ENCODE measurements at regions not wholly inside any gene's neighbourhood (a gene's known extent, or its start where the extent isn't known, plus 50 kb on each side); places are given as distances from the start of the nearest gene placed in this dataset.

DNA sequence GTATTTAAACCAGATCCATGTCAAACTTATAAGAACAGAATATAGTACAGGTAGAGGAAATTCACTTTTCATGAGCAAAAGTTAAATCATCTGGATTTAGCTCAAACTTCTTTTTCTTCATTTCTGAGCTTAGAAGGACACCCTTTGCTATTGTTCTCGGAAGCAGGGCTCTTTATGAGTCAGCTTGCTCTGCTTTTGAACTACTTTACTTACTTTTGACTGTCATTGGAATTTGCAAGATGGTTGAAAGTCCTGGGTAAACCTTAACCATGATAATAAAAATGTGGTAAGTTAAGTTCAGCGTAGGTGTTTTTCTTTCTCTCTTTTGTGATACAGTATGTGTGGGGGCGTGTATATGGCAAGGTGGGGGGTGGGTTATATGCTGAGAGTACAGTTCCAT is 312.7 kb upstream of the DPH6 start:
- no peaks in the 10 kb centered on the region for H3K9me3 ChIP-seq (ENCODE audit: severe bottlenecking)
- no peak for DNase-seq

GRCh38 chr15:35863655-35864054 is 317.7 kb upstream of the DPH6 start:
- no peak overlapping the region for H3K27ac ChIP-seq
- H3K4me3 ChIP-seq (ENCODE audit: low read depth, low read length) = no peak overlapping the region
- no peak for TF ChIP-seq CTCF (IDR thresholded peaks at IDR 0.05; ENCODE audit: low read depth, low read length)
- no peak for DNase-seq
- H3K36me3 ChIP-seq = no peaks in the 10 kb centered on the region
- no peaks in the 10 kb centered on the region for H3K9me3 ChIP-seq (ENCODE audit: severe bottlenecking)
- no peaks in the 10 kb centered on the region for H3K27me3 ChIP-seq (ENCODE audit: insufficient read depth, low read depth, severe bottlenecking)

More for the DNA sequence above, 312.7 kb upstream of the DPH6 start:
- no peak overlapping the region for H3K27ac ChIP-seq
- TF ChIP-seq CTCF (IDR thresholded peaks at IDR 0.05; ENCODE audit: low read depth, low read length) = no peak
- H3K4me3 ChIP-seq (ENCODE audit: low read depth, low read length) = no peak overlapping the region
- no peaks in the 10 kb centered on the region for H3K36me3 ChIP-seq
- H3K27me3 ChIP-seq (ENCODE audit: insufficient read depth, low read depth, severe bottlenecking) = no peaks in the 10 kb centered on the region

DNA sequence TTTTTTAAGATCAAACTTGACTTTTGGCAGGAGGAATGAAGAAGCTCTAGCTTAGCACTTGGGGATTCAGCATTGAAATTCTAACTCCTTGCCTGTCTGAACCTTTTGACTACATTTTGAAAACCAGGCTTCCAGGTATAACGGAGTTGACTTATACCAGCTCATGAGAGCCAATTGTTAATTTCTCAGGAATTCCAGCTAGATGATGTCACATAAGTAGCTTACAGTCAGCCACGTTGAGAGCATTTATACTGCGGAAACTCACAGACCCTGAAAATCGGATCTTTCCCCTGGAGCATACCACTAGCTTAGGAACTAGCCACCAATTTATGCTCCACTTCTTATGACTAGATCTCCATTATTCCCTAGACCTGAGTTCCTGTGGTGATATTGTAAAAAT is 321.4 kb upstream of the DPH6 start:
- no peaks in the 10 kb centered on the region for H3K9me3 ChIP-seq (ENCODE audit: severe bottlenecking)
- H3K36me3 ChIP-seq = no peaks in the 10 kb centered on the region
- no peak overlapping the region for H3K4me3 ChIP-seq (ENCODE audit: low read depth, low read length)
- TF ChIP-seq CTCF (IDR thresholded peaks at IDR 0.05; ENCODE audit: low read depth, low read length) = no peak
- H3K27me3 ChIP-seq (ENCODE audit: insufficient read depth, low read depth, severe bottlenecking) = no peaks in the 10 kb centered on the region
- peak; percentile 11 for DNase-seq
- H3K27ac ChIP-seq = no peak overlapping the region

DNA sequence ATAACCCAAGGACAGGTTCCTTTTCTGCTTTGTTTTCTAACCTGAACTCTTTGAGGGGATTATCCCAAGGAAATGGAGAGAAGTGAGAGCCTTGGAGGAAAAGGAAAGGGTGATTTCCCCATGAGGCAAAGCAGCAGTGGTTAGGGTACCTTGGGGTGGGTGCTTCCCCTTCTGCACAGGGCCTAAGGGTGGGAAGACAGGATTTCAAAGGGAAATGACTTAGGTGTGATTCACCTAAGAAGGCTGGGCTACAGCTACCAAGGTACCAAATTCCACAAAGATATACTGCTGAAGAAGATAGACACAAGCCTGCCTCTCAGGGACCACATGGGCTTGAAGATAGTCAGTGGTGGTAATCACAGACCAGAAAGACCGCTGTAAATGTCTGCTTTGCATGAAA is 325.3 kb upstream of the DPH6 start:
- Histone ChIP-seq H3K9me3 (ENCODE audit: severe bottlenecking) (no peaks in the 10 kb centered on the region), H3K36me3 (no peaks in the 10 kb centered on the region), H3K4me3 (ENCODE audit: low read depth, low read length) (no peak overlapping the region), H3K27ac (no peak overlapping the region), H3K27me3 (ENCODE audit: insufficient read depth, low read depth, severe bottlenecking) (no peaks in the 10 kb centered on the region)
- no peak for DNase-seq
- no peak for TF ChIP-seq CTCF (IDR thresholded peaks at IDR 0.05; ENCODE audit: low read depth, low read length)

DNA sequence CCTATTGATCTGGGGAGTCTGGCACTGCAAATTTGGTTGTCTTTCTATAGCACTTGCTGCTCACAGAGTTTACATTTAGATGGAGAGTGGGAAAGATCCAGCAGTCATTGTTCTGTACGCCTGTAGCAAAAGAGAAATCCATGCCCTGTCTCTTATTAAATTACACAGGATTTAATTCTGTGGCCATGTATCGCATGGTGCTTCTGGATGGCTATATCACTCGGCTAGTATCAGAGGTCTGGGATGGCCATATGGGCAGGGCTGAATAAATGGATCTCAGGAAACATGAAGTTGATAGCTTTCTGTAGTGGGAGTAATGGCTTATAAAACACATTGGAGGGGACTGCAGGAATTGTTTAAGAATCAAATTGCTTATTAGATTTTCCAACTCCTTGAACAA is 325.8 kb upstream of the DPH6 start:
- Histone ChIP-seq H3K4me3 (ENCODE audit: low read depth, low read length) (no peak overlapping the region), H3K27me3 (ENCODE audit: insufficient read depth, low read depth, severe bottlenecking) (no peaks in the 10 kb centered on the region), H3K9me3 (ENCODE audit: severe bottlenecking) (no peaks in the 10 kb centered on the region), H3K36me3 (no peaks in the 10 kb centered on the region), H3K27ac (no peak overlapping the region)
- DNase-seq = no peak
- no peak for TF ChIP-seq CTCF (IDR thresholded peaks at IDR 0.05; ENCODE audit: low read depth, low read length)

- H3K27me3 ChIP-seq (ENCODE audit: insufficient read depth, low read depth, severe bottlenecking) = no peaks in the 10 kb centered on the region
- no peaks in the 10 kb centered on the region for H3K9me3 ChIP-seq (ENCODE audit: severe bottlenecking)
- no peaks in the 10 kb centered on the region for H3K36me3 ChIP-seq
- H3K27ac ChIP-seq = no peak overlapping the region
- TF ChIP-seq CTCF (IDR thresholded peaks at IDR 0.05; ENCODE audit: low read depth, low read length) = no peak
- H3K4me3 ChIP-seq (ENCODE audit: low read depth, low read length) = no peak overlapping the region
- no peak for DNase-seq
Observed at GRCh38 chr15:35872577-35872976, 326.6 kb upstream of the DPH6 start.
